ENCODE measurements at regions not wholly inside any gene's neighbourhood (a gene's known extent, or its start where the extent isn't known, plus 50 kb on each side); places are given as distances from the start of the nearest gene placed in this dataset.

DNA sequence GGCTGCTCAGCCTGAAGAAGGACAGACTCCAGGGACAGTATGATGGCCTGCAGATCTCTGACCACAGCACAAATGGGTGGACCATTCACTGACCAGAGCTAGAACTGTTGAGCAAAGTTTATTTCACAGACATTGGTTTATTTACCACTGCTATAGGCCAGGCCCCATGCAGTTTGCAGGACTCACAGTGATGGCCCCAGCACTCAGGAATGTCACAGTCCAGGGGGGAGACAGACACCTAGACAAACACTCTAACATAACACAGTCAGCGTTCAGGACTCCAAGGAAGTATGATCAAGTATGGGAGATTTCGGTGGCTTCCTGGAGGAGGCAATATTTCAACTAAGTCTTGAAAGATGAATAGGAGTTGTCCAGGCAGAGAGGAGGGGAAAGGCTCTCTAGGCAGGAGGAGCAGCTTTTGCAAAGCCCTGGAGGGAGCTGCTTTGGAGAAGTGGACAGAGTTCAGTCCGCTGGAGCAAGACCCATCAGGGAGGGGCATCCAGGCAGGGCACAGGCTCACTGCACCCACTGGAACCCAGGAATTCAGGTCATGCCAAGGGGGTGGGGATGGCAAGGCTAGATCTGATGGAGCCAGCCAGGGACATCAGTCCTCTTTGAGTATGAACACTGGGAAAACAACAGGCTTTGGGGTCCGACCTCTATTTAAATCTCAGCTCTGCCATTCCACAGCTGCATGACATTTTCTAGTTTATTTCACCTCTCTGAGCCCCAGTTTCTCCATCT, 454.3 kb downstream of the MATN1 start:
- TF ChIP-seq, protein P1, sequence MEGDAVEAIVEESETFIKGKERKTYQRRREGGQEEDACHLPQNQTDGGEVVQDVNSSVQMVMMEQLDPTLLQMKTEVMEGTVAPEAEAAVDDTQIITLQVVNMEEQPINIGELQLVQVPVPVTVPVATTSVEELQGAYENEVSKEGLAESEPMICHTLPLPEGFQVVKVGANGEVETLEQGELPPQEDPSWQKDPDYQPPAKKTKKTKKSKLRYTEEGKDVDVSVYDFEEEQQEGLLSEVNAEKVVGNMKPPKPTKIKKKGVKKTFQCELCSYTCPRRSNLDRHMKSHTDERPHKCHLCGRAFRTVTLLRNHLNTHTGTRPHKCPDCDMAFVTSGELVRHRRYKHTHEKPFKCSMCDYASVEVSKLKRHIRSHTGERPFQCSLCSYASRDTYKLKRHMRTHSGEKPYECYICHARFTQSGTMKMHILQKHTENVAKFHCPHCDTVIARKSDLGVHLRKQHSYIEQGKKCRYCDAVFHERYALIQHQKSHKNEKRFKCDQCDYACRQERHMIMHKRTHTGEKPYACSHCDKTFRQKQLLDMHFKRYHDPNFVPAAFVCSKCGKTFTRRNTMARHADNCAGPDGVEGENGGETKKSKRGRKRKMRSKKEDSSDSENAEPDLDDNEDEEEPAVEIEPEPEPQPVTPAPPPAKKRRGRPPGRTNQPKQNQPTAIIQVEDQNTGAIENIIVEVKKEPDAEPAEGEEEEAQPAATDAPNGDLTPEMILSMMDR (conservative IDR thresholded peaks at IDR 0.05; ENCODE audit: low read length), result no peak
- no peak for TF ChIP-seq EZH2phosphoT487 (IDR thresholded peaks at IDR 0.05; ENCODE audit: borderline replicate concordance)
